ENCODE measurements at regions not wholly inside any gene's neighbourhood (a gene's known extent, or its start where the extent isn't known, plus 50 kb on each side); places are given as distances from the start of the nearest gene placed in this dataset.

DNA sequence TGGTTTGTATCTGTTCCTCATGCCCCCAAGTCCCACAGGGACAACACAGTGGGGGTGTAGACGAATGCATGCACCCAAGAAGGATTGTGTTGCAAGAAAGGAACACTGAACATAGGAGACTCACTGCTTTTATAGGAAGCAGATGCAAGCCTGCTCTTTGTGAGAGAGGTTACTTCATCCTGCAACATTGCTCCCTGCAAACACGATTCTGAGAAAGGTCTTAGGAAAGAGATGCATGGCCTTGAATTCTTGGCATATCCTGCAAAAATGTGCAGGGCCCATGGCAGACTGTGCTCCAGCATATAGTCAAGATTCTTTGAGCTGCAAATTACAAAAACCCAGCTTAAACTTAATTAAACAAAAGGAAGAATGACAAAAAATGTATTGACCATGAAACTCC lies 312.2 kb upstream of the MGAT5 start:
- no peak for DNase-seq (ENCODE audit: low read depth in 3 of 3)

DNA sequence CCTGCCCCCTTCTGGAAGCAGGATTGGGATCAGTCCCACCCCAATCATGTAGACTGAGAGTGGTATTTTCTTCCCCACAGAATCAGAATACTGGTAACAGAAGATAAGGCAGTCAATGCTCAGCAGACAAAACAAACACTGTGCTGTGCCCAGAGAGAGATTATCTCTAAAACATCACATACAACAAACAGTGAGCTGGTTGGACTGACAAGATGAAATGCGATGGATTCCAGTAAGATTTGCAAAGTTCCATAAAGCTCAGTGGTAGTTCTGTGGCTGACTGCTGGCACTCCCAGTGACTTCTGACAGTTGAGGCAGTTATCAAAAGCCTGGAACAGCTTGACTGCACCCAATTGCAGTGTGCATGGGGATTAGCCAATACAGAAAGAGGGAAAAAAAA lies 311.5 kb upstream of the MGAT5 start:
- DNase-seq (ENCODE audit: low read depth in 3 of 3) = no peak

DNA sequence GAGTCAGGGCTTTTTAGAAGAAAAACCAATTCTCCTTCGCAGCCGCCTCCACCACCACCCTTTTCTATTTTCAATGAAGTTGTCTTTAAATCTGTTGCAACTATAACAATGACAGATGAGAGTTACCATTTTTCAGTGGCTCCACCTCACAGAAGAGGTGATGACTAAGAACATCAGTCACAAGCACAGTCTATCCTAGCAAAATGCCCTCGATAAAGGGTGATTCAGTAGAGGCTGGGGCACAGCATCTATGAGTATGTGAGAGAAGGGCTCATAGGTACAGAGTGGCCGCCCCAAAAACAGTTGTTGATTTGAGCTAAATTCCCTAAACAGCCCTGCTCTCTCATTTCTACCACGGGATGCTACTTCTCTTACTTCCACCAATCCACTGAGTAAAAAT lies 310.8 kb upstream of the MGAT5 start:
- DNase-seq (ENCODE audit: low read depth in 3 of 3) = no peak

DNA sequence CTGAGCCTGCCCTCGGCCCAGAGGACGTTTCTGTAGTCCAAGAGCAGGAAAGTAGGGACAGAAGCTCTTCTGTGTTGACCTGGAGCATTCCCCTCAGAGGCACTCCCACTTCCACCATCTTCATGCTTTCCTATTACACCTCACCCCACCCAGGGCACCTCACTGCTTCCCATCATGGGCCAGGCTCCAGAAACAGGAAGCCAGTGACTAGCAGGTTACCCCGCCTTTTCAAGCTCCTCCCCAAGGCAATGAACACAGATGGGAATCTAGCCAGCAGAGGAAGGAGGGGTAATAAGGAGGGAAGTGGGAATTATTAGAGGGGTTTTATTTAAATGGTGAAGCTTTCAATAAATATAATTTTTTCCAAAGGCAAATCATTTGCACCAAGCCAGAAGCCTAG lies 308.8 kb upstream of the MGAT5 start:
- DNase-seq (ENCODE audit: low read depth in 3 of 3) = no peak

DNA sequence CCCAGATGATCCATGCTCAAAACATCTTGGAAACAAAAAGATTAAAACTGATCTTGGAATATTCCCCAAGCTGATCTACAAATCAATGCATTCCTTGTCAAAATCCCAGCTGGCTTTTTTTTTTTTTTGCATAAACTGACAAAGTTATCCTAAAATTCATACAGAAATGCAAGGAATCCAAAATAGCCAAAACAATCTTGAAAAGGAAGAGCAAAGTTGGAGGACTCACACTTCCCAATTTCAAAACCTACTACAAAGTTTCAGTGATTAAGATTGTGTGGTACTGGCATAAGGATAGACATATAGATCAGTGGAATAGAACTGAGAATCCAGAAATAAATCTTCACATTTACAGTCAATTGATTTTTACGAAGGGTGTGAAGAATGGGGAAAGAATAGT lies 306.8 kb upstream of the MGAT5 start:
- no peak for DNase-seq (ENCODE audit: low read depth in 3 of 3)

DNA sequence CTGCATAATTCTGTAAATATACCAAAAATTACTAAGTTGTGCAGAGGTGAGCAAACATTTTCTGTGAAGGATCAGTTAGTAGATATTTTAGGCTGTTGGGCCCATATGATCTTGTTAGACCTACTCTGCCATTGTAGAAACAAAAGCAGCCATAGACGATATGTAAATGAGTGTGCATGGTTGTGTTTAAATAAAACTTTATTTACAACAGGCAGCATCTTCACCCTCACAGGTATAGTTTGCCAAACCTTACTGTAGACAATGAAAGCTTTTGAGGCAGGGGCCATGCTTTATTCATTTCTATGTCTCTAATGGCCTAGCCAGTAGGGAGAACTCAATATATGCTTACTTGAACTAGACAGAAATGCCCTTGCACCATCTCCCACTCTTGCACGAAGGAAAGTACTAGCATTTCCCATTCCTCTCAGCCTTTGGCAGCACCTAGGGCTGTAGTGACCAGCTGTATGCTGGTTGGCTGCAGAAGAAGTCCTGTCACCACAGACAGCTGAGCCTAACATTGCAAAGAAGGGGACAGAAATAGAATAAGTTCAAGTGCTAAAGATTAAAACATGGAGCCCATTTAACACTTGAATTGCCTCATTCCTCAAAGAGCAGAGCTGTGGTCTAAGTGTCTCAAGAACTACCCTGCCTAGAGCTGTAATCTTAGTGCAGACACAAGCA lies 305.1 kb upstream of the MGAT5 start:
- DNase-seq (ENCODE audit: low read depth in 3 of 3) = no peak

DNA sequence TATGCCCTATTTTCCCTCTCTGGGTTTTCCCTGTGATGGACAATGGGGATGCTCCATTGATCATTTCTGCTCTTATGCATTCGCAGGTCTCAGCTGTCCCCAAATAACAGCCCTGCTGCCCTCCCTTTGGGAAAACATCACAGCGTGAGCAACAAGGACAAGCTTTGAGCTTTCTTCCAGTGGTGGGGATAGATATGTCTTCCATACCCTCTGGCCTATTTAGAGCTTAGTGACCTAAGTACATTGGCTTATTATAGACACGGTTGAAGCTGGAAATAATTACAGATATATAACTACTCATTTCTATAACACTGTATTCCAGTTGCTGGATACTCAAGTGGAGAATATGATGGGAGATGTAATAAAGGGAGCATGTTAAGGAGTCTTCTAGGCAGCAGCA lies 304.3 kb upstream of the MGAT5 start:
- no peak for DNase-seq (ENCODE audit: low read depth in 3 of 3)

DNA sequence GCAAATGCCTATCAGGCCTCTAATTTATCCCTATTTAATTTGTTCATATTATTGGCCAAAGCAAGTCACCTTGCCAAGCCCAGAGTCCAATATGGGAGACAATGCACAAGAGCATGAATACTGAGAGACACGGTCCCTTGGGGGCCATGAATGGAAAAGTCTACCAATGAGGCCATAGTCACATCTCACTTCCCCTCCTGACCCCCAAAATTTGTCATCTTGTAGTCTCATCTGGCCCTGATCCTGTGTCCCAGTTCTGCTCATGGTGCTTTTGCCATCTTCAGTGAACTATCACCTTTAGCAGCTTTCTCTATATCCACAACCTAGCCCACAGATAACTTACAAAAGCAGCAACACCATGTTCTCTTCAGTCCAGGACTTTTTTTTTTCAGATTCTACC lies 302.7 kb upstream of the MGAT5 start:
- DNase-seq (ENCODE audit: low read depth in 3 of 3) = no peak

DNA sequence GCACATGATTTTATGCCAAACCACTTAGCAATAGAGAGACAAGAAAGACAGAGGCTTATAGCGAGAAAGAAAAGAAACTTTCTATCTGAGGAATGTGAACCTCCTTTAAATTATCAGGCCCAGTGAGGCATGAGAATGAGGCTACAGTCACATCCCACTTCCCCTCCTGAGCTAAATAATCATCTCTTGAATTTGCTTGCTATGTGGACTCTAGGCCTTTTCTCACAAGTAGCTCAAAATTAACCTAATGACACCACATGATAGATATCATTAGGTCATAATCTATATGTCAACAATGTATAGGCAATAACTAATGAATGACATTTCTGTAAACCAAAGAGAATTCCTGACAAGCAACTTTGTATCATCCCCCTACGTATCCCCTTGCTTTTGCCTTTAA lies 301.5 kb upstream of the MGAT5 start:
- DNase-seq (ENCODE audit: low read depth in 3 of 3) = no peak

DNA sequence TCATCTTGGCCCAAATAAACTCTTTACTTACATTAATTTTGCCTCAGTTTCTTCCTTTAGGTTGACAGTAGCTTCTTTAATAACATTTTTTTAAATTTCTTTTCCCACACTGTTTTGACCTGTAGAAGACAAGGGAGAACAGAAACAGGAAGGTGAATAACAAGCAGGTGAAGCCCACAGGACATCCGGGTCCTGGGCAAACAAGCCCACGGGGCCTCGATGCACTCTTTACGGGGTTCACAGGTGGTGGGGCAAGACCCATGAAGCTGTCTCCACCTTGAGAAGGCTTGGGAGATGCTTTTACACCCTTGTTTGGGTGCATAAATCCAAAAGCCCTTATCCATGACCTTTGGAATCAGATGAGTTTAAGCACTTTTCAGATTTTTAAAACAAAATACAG lies 301.0 kb upstream of the MGAT5 start:
- no peak for DNase-seq (ENCODE audit: low read depth in 3 of 3)

DNA sequence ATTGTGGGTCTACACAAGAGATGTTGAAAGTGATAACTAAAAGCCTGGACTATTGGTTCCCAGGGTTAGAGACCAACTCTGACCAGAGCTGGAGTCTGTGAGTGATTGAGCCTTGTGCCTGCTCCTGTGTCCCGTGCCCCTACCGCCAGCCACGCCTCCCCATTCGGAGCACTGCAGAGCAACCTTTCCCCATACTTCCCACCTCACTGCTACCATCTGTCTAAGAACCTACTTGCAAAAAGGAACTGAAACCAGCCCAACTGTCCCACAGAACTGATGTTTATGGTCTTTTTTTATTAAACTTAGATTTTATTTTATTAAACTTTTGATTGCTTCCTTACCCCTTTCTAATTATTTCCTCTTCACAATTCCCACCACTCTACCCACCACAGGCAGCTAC lies 300.3 kb upstream of the MGAT5 start:
- no peak for DNase-seq (ENCODE audit: low read depth in 3 of 3)

DNA sequence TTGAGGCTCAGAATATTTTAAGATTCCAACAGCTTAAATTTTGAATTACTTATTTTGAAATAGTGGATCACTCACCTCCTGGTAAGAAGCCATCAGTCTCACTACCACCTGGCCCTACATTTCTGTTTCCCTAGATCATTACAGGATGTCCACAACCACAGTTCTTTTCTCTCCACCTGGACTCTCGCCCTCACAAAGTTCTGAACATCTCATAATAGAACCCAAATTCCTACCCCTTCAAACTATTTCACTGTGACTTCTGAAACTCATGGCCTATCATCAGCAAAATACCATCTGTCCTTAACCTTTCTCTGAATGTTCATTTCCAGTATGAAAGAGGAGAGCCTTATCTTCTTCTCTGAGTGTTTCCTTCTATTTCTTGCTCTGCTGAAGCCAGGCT lies 299.2 kb upstream of the MGAT5 start:
- DNase-seq (ENCODE audit: low read depth in 3 of 3) = no peak

DNA sequence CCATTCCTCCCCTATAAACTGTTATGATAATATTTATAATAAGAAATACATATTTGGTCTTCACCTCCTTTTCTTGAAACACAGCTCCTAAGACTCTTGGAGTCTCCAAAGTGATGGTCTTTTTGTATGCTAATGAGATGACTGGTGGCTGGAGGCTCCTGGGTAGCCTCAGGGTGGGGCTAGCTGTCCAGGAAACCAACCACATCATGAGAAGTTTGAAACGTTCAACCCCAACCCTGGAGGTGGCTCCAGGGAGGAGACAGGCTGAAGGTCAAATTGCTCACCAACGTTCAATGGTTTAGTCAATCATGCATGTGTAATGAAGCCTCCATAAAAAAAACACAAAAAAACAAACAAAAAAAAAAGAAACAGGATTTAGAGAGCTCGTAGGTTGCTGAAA lies 298.7 kb upstream of the MGAT5 start:
- DNase-seq (ENCODE audit: low read depth in 3 of 3) = no peak

DNA sequence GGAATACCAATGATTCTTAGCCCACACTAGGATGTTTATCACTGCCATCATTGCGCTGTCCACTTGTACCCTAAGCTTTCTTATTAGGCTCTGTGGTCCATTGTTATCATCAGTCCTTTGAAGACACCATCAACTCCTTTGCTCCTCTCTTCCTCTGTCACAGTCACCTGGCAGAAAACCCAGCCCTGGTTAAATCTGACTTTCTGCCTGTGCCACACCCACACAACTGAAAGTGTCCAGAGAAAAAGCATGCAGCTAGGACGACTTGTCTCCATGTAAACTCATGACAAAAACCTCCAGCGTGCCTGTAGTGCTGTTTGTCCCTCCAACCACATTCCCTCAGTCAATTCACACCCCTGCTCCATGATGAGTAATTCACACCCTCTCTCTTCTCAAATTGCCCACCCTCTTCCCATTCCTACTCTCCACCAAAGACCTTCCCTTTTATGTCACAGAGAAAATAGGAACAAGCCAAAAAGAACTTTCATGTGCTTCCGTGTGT lies 297.4 kb upstream of the MGAT5 start:
- DNase-seq (ENCODE audit: low read depth in 3 of 3) = no peak

DNA sequence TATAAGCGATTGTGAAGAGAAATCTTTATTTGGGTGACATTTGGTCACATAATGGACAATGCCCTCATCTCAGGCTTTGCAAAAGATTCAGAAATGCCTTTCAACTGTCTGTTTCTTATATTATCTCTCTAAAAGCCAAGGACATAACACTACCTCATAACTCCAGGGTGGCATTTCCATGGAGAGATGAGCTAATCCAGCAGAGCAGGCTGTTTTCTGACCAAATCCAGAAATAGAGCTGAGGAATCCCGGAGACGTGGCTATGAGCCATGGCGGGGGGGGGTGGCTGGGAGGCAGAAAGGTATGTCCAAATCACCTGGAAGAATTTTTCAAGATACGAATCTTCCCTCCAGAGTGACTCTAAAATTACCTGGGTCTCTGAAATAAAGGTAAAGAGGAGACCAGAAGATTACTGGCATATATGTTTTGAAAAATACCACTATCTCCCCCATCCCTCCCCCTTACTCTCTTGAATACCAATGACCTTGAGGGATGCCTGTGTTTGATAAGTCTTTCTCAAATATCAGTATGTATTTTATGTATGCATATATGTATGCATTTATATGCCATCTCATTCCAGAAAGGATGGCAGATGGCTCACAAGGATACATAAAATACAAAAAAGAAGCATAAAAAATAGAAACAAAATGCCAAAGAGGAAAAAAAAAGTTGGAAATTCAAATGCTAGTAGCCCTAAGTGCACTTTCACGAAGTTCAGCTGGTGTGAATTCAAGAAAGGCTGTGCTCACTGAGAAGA lies 296.0 kb upstream of the MGAT5 start:
- no peak for DNase-seq (ENCODE audit: low read depth in 3 of 3)

DNA sequence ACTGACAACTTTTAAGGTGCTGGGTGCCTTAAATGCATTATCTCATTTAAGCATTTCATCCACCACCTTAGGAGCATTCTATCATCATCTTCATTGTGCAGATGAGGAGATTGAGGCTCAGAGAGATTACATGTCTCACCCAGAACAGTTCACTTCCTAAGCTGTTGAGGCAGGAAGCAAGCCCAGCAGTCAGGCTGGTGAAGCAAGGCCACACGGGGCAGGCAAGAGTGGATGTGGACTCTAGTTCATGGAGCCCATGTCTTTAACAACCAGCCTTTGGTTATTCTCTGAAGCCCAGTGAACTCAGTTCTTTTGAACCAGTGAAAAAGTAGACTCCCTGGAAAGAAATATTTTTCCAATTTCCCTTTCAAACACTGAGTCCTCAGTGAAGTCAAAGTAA lies 294.8 kb upstream of the MGAT5 start:
- no peak for DNase-seq (ENCODE audit: low read depth in 3 of 3)

DNA sequence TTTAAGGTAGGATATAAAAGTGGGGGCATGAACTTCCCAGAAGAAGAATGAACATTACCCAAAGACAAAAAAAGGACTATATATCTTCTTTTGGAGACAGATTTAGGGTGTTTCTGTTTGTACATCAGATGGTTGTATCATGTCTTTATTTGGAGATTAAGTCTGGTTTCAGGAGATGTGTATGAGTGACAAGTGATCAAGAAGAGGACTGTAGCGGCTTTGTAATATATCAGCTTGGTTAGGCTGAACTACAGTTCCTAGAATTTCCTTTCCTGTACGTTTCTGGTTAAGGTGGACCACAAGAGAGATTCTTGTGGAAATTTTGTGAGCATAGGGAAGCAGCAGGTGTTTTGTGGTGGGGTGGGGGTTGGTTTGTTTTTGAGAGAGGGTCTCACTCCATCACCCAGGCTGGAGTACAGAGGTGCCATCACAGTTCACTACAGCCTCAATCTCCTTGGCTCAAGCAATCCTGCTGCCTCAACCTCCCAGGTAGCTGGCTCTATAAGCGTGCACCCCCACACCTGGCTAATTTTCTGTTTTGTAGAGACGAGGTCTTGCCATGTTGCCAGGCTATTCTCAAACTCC lies 287.1 kb upstream of the MGAT5 start:
- no peak for DNase-seq (ENCODE audit: low read depth in 3 of 3)

DNA sequence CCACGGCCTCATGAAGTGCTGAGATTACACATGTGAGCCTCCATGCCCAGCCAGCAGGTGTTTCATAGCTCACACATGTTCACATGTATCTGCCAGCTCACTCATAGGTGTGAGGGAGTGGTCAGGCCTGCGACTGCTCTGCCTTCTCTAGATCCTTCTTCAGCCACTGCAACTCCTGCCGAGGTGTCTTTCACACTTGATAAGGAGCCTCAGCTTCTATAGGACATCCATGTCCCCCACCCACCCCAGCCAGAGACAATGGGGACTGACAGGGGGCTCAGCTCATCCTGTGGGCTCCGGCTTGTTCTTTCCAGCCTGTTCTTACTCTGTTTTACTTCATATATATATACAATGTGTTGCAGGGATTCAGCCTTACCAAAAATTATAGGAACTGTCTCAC lies 286.5 kb upstream of the MGAT5 start:
- DNase-seq (ENCODE audit: low read depth in 3 of 3) = no peak

DNA sequence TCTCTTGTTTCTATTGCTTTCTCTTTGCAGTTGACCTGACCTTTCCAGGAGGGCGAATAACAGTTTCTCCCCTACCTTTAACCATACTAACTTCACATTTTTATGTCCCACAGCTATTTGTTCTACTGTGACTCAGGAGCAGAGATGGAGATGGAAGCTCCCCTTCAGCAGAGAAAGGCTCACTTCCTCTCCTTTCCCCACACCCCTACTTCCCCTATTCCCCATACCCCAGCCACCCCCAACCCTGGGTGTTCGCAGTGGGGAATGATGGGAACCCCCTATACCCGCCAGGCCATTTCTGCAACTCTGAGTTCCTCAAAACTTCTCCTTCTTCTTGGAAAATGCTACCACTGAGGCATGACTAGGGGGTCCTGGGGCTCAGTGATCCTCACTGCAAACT lies 285.4 kb upstream of the MGAT5 start:
- no peak for DNase-seq (ENCODE audit: low read depth in 3 of 3)

DNA sequence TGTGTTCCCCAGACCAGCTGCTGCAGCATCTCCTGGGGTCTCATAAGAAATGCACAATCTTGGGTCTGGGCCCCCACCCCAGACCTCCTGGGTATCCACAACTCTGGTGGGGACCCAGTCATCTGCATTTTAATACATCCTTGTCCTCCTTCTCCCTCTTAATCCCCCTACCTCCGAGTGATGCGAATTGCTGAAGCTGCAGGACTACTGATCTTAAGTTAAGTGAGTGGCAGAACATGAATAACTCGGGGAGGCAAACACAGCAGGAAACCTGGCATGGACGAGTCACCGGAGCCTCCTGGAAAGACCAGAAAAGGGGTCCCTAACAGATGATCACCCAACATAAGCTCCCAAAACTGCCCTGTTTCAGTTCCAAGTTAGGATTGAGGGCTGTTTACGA lies 283.2 kb upstream of the MGAT5 start:
- no peak for DNase-seq (ENCODE audit: low read depth in 3 of 3)

DNA sequence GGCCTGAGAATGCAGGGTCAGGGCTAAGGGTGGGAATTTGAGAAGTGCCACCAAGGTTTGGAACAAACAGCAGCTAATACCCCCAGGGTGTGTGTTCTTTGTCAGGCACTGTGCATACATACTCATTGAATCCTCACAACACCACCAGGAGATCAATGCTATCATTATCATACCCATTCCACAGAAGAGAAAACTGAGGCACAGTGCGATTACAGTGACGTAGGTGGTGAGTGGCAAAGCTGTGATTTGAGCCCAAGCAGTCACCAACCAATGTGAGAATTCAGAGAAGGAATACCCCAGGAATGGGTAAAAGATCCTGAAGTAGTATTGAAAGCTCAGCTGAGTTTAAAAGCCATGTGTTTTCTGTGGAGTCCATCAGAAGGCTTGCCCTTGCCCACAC lies 281.6 kb upstream of the MGAT5 start:
- DNase-seq (ENCODE audit: low read depth in 3 of 3) = no peak

DNA sequence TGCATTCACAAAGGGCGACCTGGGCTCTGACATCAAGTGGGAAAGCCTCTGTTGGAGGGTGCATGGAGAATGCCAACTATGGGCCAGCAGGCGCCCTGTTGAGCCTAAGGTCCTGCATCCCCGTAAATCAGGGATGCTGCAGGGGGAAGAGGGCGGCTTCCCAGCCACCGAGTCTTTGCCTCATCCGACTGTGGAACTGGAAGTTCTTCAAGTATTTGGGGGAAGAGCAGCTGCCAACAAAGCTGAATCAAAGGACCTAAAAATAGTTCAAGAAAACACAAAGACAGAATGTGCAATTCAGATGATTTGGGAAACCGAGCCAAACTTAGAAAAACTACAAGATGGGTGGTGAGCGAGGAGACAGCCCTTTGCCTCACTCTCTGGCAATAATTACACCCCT lies 281.1 kb upstream of the MGAT5 start:
- DNase-seq (ENCODE audit: low read depth in 3 of 3) = no peak

DNA sequence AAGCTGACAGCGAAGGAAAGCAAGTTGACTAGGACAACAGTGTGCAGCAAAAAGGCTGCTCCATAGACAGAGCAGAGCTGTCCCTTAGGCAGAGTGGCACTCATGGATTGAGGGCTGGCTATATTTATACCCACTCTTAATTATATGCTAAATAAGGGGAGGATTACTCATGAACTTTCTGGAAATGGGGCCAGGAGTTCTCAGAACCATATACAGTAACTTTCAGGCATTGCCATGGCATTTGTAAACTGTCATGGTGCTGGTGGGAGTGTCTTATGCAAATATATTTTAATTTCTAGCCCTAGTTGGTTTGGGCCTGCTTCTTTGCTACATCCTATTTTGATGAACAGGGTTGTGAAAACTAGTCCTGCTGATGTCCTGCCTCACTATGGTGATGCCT lies 279.5 kb upstream of the MGAT5 start:
- DNase-seq (ENCODE audit: low read depth in 3 of 3) = no peak
